Skeletal muscle tissue (tissue), 3 donors: ENCODE measurements at regions not wholly inside any gene's neighbourhood (a gene's known extent, or its start where the extent isn't known, plus 50 kb on each side); places are given as distances from the start of the nearest gene placed in this dataset.

Experiments used
- H3K27ac ChIP-seq: one replicate; pipeline ENCODE4 v1.7.0; 2013; ENCODE audit warnings: mild to moderate bottlenecking, low read depth, low read length, inconsistent platforms
- H3K27me3 ChIP-seq, 3 donors: one replicate each; pipeline ENCODE4 v1.7.0; 2013; ENCODE audit warnings: low read length in 3 of 3; ENCODE audit not compliant: control insufficient read depth in 3 of 3, insufficient read depth in 3 of 3
- H3K36me3 ChIP-seq, 3 donors: one replicate each; pipeline ENCODE4 v1.7.0; 2013; ENCODE audit warnings: low read length in 3 of 3; ENCODE audit not compliant: control insufficient read depth in 3 of 3, insufficient read depth in 3 of 3
- H3K4me1 ChIP-seq, 3 donors: one replicate each; pipeline ENCODE4 v1.7.0; 2013; ENCODE audit warnings: low read length in 3 of 3, mild to moderate bottlenecking in 3 of 3; ENCODE audit not compliant: control insufficient read depth in 3 of 3, insufficient read depth in 3 of 3
- H3K4me3 ChIP-seq, 3 donors: one replicate each; pipeline ENCODE4 v1.7.0; 2013; ENCODE audit warnings: low read length in 3 of 3
- H3K9ac ChIP-seq, 3 donors: one replicate each; pipeline ENCODE4 v1.7.0; 2013; ENCODE audit warnings: low read length in 3 of 3, mild to moderate bottlenecking in 3 of 3, moderate library complexity in 2 of 3, low read depth in 1 of 3
- H3K9me3 ChIP-seq, 3 donors: one replicate each; pipeline ENCODE4 v1.7.0; 2013; ENCODE audit warnings: low read length in 3 of 3; ENCODE audit not compliant: control insufficient read depth in 3 of 3
- donor health status: Osteomylitis.

GRCh38 chr14:106811162-106811561 is 1284.8 kb downstream of the TMEM121 start:
- Histone ChIP-seq H3K27ac (no peak overlapping the region), H3K9me3 (no peaks in the 10 kb centered on the region), H3K27me3 (no peaks in the 10 kb centered on the region), H3K4me1 (no peaks in the 10 kb centered on the region), H3K4me3 (no peak overlapping the region), H3K36me3 (no peaks in the 10 kb centered on the region), H3K9ac (no peak overlapping the region)

- no peaks in the 10 kb centered on the region for H3K9me3 ChIP-seq
- H3K4me3 ChIP-seq, result no peak overlapping the region
- no peak overlapping the region for H3K27ac ChIP-seq
- no peaks in the 10 kb centered on the region for H3K27me3 ChIP-seq
- H3K4me1 ChIP-seq, result no peaks in the 10 kb centered on the region
- no peaks in the 10 kb centered on the region for H3K36me3 ChIP-seq
- H3K9ac ChIP-seq, result no peak overlapping the region
Measured at GRCh38 chr14:106812788-106813476, 1286.5 kb downstream of the TMEM121 start.

- H3K27ac ChIP-seq, result no peak overlapping the region
- no peaks in the 10 kb centered on the region for H3K4me1 ChIP-seq
- no peak overlapping the region for H3K4me3 ChIP-seq
- no peak overlapping the region for H3K9ac ChIP-seq
- H3K27me3 ChIP-seq, result no peaks in the 10 kb centered on the region
- no peaks in the 10 kb centered on the region for H3K9me3 ChIP-seq
- H3K36me3 ChIP-seq, result no peaks in the 10 kb centered on the region
Measured at GRCh38 chr14:106813477-106813823, 1287.1 kb downstream of the TMEM121 start.

GRCh38 chr14:106820119-106820518 is 1293.7 kb downstream of the TMEM121 start:
- Histone ChIP-seq H3K9me3 (peaks cover 0 to 2% (median 0%) of the 10 kb centered on the region in 3 donors), H3K4me1 (no peaks in the 10 kb centered on the region), H3K9ac (no peak overlapping the region), H3K27ac (no peak overlapping the region), H3K36me3 (no peaks in the 10 kb centered on the region), H3K27me3 (peaks cover 0 to 2% (median 0%) of the 10 kb centered on the region in 3 donors), H3K4me3 (no peak overlapping the region)

GRCh38 chr14:106821119-106821518 is 1294.7 kb downstream of the TMEM121 start:
- no peak overlapping the region for H3K9ac ChIP-seq
- H3K27me3 ChIP-seq, result peaks cover 0 to 2% (median 0%) of the 10 kb centered on the region in 3 donors
- peaks cover 0 to 2% (median 0%) of the 10 kb centered on the region in 3 donors for H3K9me3 ChIP-seq
- no peak overlapping the region for H3K4me3 ChIP-seq
- H3K4me1 ChIP-seq, result no peaks in the 10 kb centered on the region
- H3K27ac ChIP-seq, result no peak overlapping the region
- H3K36me3 ChIP-seq, result no peaks in the 10 kb centered on the region

- no peak overlapping the region for H3K4me3 ChIP-seq
- no peak overlapping the region for H3K27ac ChIP-seq
- H3K9ac ChIP-seq, result no peak overlapping the region
- no peaks in the 10 kb centered on the region for H3K4me1 ChIP-seq
- H3K27me3 ChIP-seq, result peaks cover 0 to 3% (median 0%) of the 10 kb centered on the region in 3 donors
- no peaks in the 10 kb centered on the region for H3K36me3 ChIP-seq
- H3K9me3 ChIP-seq, result peaks cover 0 to 2% (median 0%) of the 10 kb centered on the region in 3 donors
Measured at GRCh38 chr14:106822905-106823304, 1296.5 kb downstream of the TMEM121 start.

- Histone ChIP-seq H3K27ac (no peak overlapping the region), H3K4me3 (no peak overlapping the region), H3K9ac (no peak overlapping the region), H3K27me3 (peaks cover 0 to 6% (median 0%) of the 10 kb centered on the region in 3 donors), H3K4me1 (no peaks in the 10 kb centered on the region), H3K9me3 (peaks cover 0 to 2% (median 0%) of the 10 kb centered on the region in 3 donors), H3K36me3 (no peaks in the 10 kb centered on the region)
Measured at GRCh38 chr14:106823552-106823951, 1297.2 kb downstream of the TMEM121 start.

- Histone ChIP-seq H3K4me1 (no peaks in the 10 kb centered on the region), H3K36me3 (no peaks in the 10 kb centered on the region), H3K27ac (no peak overlapping the region), H3K4me3 (no peak overlapping the region), H3K27me3 (peaks cover 0 to 6% (median 0%) of the 10 kb centered on the region in 3 donors), H3K9me3 (no peaks in the 10 kb centered on the region), H3K9ac (no peak overlapping the region)
Measured at GRCh38 chr14:106826833-106827369, 1300.5 kb downstream of the TMEM121 start.

- H3K4me3 ChIP-seq, result no peak overlapping the region
- H3K36me3 ChIP-seq, result no peaks in the 10 kb centered on the region
- no peaks in the 10 kb centered on the region for H3K4me1 ChIP-seq
- H3K9ac ChIP-seq, result no peak overlapping the region
- H3K27ac ChIP-seq, result no peak overlapping the region
- H3K27me3 ChIP-seq, result peaks cover 0 to 3% (median 0%) of the 10 kb centered on the region in 3 donors
- H3K9me3 ChIP-seq, result no peaks in the 10 kb centered on the region
Measured at GRCh38 chr14:106831322-106831720, 1304.9 kb downstream of the TMEM121 start.

GRCh38 chr14:106837870-106838269 is 1311.5 kb downstream of the TMEM121 start:
- Histone ChIP-seq H3K36me3 (no peaks in the 10 kb centered on the region), H3K9me3 (no peaks in the 10 kb centered on the region), H3K27ac (no peak overlapping the region), H3K4me3 (no peak overlapping the region), H3K9ac (no peak overlapping the region), H3K27me3 (peaks cover 0 to 4% (median 0%) of the 10 kb centered on the region in 3 donors), H3K4me1 (no peaks in the 10 kb centered on the region)
